Smooth muscle cell (in vitro differentiated cells): ENCODE measurements at regions not wholly inside any gene's neighbourhood (a gene's known extent, or its start where the extent isn't known, plus 50 kb on each side); places are given as distances from the start of the nearest gene placed in this dataset.

Experiments
- DNase-seq: peaks from one replicate; lab custom pipeline; 2025; ENCODE audit not compliant: unreplicated experiment; lab: John Stamatoyannopoulos, UW
- H2AFZ ChIP-seq: fragments of 200-600 bp; sonication (generic); 2 replicates; pipeline ENCODE4 v1.6.0; 2016; ENCODE audit warnings: antibody characterized with exemption, low read depth, mild to moderate bottlenecking
- H3F3A ChIP-seq: fragments of 200-600 bp; sonication (generic); 2 replicates; pipeline ENCODE4 v1.6.0; 2017; ENCODE audit warnings: antibody characterized with exemption, low read depth
- H3K27ac ChIP-seq: fragments of 200-600 bp; sonication (generic); 2 replicates; pipeline ENCODE4 v1.5.1; 2016; ENCODE audit warnings: low read depth, mild to moderate bottlenecking
- H3K27me3 ChIP-seq: fragments of 200-600 bp; sonication (generic); 2 replicates; pipeline ENCODE4 v1.6.1; 2016; ENCODE audit warnings: low read depth, mild to moderate bottlenecking
- H3K36me3 ChIP-seq: fragments of 200-600 bp; sonication (generic); 2 replicates; pipeline ENCODE4 v1.5.1; 2016; ENCODE audit warnings: low read depth
- H3K4me1 ChIP-seq: fragments of 200-600 bp; sonication (generic); 2 replicates; pipeline ENCODE4 v1.5.1; 2016; ENCODE audit warnings: low read depth
- H3K4me2 ChIP-seq: fragments of 200-600 bp; sonication (generic); 2 replicates; pipeline ENCODE4 v1.6.0; 2016; ENCODE audit warnings: mild to moderate bottlenecking
- H3K4me3 ChIP-seq: fragments of 200-600 bp; sonication (generic); 2 replicates; pipeline ENCODE4 v1.5.1; 2016; ENCODE audit warnings: mild to moderate bottlenecking
- H3K79me2 ChIP-seq: fragments of 200-600 bp; sonication (generic); 2 replicates; pipeline ENCODE4 v1.6.0; 2016; ENCODE audit warnings: low read depth, mild to moderate bottlenecking
- H3K9ac ChIP-seq: fragments of 200-600 bp; sonication (generic); 2 replicates; pipeline ENCODE4 v1.6.0; 2016; ENCODE audit warnings: low read depth
- H3K9me3 ChIP-seq: fragments of 200-600 bp; sonication (generic); replicated peaks from 2 replicates; pipeline ENCODE4 v1.5.1; 2016; ENCODE audit warnings: low read depth
- H4K20me1 ChIP-seq: fragments of 200-600 bp; sonication (generic); 2 replicates; pipeline ENCODE4 v1.6.0; 2016; ENCODE audit warnings: low read depth
- WGBS: methylation state at CpG from one replicate; pipeline ENCODE4 v1.1.7; 2016; ENCODE audit warnings: low lambda C conversion rate; 5-methylcytosine and 5-hydroxymethylcytosine counted together
- TF ChIP-seq, protein P1 (sequence below): fragments of 200-600 bp; sonication (generic); IDR thresholded peaks from 2 replicates; pipeline ENCODE4 v1.5.1; 2017; ENCODE audit warnings: borderline replicate concordance, mild to moderate bottlenecking, antibody characterized with exemption; ENCODE audit not compliant: insufficient read depth, poor library complexity, severe bottlenecking

DNA sequence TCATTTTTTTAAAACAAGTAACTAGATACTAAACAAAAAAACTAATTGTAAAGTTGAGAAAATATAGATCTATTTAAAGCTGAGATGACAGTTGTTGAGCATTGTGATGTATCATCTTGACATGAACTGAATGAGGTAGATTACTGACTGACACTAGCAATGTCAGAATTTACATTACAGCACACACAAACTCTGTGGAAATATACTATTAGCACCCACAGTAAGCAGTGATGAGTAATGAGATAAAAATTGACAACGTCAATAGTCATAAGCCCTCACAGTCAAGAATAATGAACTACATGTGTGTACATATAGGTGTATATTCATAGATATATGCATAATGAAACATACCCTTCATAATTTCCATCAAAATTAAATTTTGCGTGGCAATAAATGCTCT is 368.4 kb downstream of the TFEC start:
- DNase-seq, result no peak
- Histone ChIP-seq H3K4me2 (no peak overlapping the region), H3K79me2 (no peaks in the 10 kb centered on the region), H3F3A (no peaks in the 10 kb centered on the region), H3K27ac (no peak overlapping the region), H3K4me3 (no peak overlapping the region), H2AFZ (no peak overlapping the region), H3K9me3 (no peaks in the 10 kb centered on the region), H4K20me1 (no peaks in the 10 kb centered on the region), H3K27me3 (peaks cover 3% of the 10 kb centered on the region), H3K4me1 (no peaks in the 10 kb centered on the region), H3K36me3 (no peaks in the 10 kb centered on the region), H3K9ac (no peak overlapping the region)
- TF ChIP-seq, protein P1, sequence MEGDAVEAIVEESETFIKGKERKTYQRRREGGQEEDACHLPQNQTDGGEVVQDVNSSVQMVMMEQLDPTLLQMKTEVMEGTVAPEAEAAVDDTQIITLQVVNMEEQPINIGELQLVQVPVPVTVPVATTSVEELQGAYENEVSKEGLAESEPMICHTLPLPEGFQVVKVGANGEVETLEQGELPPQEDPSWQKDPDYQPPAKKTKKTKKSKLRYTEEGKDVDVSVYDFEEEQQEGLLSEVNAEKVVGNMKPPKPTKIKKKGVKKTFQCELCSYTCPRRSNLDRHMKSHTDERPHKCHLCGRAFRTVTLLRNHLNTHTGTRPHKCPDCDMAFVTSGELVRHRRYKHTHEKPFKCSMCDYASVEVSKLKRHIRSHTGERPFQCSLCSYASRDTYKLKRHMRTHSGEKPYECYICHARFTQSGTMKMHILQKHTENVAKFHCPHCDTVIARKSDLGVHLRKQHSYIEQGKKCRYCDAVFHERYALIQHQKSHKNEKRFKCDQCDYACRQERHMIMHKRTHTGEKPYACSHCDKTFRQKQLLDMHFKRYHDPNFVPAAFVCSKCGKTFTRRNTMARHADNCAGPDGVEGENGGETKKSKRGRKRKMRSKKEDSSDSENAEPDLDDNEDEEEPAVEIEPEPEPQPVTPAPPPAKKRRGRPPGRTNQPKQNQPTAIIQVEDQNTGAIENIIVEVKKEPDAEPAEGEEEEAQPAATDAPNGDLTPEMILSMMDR, result no peak
- 74% methylated on average over 2 of the region's 2 CpGs for WGBS

DNA sequence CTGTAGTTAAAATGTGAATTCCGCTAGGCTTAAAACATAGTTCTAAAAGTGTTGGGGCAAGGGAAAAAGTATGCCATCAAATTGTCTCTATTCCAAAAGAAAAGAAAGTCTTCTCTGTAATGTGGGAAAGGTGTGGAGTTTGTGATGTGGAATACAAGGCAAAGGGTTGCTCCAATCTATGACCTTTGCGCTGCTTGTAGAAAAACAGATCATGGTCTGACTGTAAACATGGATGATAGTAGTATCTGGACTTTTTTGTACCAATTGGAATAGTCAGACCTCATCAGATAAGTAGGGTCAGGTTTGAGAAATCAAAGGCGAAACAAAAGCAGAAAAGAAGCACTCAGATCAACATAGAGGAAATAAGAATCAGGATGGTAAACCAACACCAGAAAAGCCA is 372.3 kb downstream of the TFEC start:
- no peak overlapping the region for H2AFZ ChIP-seq
- no peaks in the 10 kb centered on the region for H4K20me1 ChIP-seq
- no peaks in the 10 kb centered on the region for H3K9me3 ChIP-seq
- no peaks in the 10 kb centered on the region for H3K36me3 ChIP-seq
- DNase-seq, result no peak
- no peaks in the 10 kb centered on the region for H3K27me3 ChIP-seq
- no peak overlapping the region for H3K4me2 ChIP-seq
- no peaks in the 10 kb centered on the region for H3K79me2 ChIP-seq
- 61% methylated on average over 3 of the region's 3 CpGs for WGBS
- H3K27ac ChIP-seq, result no peak overlapping the region
- no peaks in the 10 kb centered on the region for H3F3A ChIP-seq
- H3K4me3 ChIP-seq, result no peak overlapping the region
- H3K4me1 ChIP-seq, result no peaks in the 10 kb centered on the region
- TF ChIP-seq, protein P1, result no peak
- no peak overlapping the region for H3K9ac ChIP-seq

DNA sequence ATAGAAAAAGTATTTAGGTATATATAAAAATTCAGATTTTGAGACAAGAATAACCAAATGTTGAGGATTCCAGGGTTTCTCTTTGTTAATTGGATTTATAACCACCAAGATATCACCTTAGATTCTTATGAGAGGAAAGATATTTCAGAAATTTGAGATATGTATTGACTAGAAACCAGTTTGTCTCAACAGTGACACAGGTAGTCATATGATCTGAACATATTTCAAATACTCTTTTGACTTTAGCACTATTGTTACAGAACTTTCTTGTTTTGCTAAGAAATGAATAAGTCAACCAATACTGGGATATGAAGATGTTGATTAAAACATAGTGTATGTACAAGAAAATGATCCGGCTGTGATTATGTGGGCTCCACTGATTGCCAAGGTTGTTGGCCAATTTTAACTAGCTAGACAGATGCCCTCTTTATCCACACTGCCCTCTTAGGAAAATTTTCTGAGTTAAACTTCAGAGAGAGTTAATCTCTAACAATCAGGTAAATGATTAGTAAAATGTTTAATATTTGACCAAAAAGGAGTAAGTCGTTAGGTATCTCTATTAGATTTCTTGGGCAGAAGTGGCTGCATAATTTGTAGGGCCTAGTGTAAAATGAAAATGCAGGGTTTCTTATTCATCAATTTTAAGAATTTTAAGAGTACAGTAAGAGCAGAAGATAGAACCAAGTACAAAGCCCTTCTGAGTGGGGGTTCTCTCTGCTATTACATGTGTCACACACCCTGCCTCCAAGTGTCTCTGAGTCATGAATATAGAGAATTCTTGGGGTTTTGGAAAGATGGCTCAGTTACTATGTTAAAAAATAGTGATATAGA is 376.0 kb downstream of the TFEC start:
- Histone ChIP-seq H3K4me1 (no peaks in the 10 kb centered on the region), H3K9ac (no peak overlapping the region), H2AFZ (no peak overlapping the region), H3K4me2 (no peak overlapping the region), H3K4me3 (no peak overlapping the region), H3K9me3 (no peaks in the 10 kb centered on the region), H3K79me2 (no peaks in the 10 kb centered on the region), H4K20me1 (no peaks in the 10 kb centered on the region), H3K36me3 (no peaks in the 10 kb centered on the region), H3F3A (no peaks in the 10 kb centered on the region), H3K27me3 (no peaks in the 10 kb centered on the region), H3K27ac (no peak overlapping the region)
- 95% methylated on average over 2 of the region's 2 CpGs for WGBS
- DNase-seq, result no peak
- TF ChIP-seq, protein P1, result no peak

DNA sequence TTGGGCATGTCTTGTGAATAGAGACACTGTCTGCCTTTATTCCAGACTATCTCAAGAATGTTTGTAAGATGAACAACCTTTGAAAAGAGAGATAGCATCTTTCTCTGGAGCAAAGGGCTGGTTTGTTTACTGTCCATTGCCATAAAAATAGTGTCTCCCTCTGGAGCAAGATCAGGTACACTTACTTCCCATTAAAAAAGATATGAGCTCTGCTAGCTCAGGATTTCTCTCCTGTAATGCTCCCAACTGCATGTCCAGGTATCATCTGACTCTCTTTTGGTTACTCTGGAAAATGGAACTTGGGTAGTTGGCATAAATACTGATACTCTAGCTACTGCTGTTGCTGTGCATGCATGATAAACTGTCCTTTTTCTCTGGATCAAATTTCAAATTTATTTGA is 381.1 kb downstream of the TFEC start:
- Histone ChIP-seq H3K9me3 (no peaks in the 10 kb centered on the region), H2AFZ (no peak overlapping the region), H3K27me3 (no peaks in the 10 kb centered on the region), H3K9ac (no peak overlapping the region), H3K4me2 (no peak overlapping the region), H3K36me3 (no peaks in the 10 kb centered on the region), H3K4me1 (no peaks in the 10 kb centered on the region), H3K4me3 (no peak overlapping the region), H3K27ac (no peak overlapping the region), H4K20me1 (no peaks in the 10 kb centered on the region), H3F3A (no peaks in the 10 kb centered on the region), H3K79me2 (no peaks in the 10 kb centered on the region)
- TF ChIP-seq, protein P1, result no peak
- no peak for DNase-seq
